ENCODE measurements at regions not wholly inside any gene's neighbourhood (a gene's known extent, or its start where the extent isn't known, plus 50 kb on each side); places are given as distances from the start of the nearest gene placed in this dataset.
"Not testable (repeated sequence)": the region's sequence is repeated elsewhere in the genome, so short reads cannot be mapped to it uniquely, and the experiment has no call there.

DNA sequence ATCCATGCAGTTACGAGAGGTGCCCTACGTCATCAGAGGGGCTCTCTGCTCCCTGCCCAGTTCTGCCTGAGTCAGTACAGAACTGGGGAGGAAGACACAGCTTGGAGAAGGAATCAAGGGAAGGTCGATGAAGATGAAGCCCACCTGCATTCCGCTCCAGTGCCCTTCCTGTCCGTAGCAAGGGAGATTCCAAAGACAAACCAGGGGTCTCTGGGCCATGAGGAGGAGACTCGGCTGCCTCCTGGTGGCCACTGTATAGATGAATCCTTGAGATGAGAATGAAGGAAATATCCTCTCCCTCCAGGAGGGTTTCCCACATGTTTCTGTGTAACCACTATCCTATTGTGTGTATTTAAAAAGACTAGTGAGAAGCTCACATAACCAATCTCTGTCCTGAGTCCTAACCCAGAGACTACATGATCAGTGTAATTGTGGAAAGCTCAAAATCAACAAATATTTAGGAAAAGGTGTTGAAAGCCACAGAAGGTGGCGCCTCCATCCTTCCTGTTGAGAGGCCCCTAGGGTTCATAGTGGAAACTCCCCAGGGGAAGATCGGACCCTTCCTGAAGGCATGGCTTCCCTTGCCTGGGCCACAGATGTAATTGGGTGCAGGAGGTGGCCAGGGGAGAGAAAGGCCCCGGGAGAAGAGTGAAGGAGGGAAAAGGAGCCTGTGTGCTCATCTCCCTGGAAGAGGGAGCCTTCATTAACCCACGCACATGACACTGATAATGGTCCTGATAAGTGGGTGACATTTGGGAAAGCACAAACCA, 67.0 kb upstream of the LYZL2 start:
- H2AFZ ChIP-seq (ENCODE audit: low read length); H3K4me1 ChIP-seq (ENCODE audit: control insufficient read depth, extremely low read depth, insufficient read depth, low read length); H3K27me3 ChIP-seq (ENCODE audit: control insufficient read depth, insufficient read depth, low read length); H3K9ac ChIP-seq (ENCODE audit: insufficient read depth, low read length); H3K36me3 ChIP-seq (ENCODE audit: control insufficient read depth, insufficient read depth, low read length); H3K27ac ChIP-seq (ENCODE audit: insufficient read depth, low read length); H3K79me2 ChIP-seq (ENCODE audit: control insufficient read depth, insufficient read depth, low read length); DNase-seq (ENCODE audit: low read depth in 2 of 2); H3K4me3 ChIP-seq (replicated peaks in 1 of 4; ENCODE audit: control extremely low read depth in 1 of 4, insufficient read depth in 1 of 4, low read depth in 3 of 4, low read length in 4 of 4); H4K20me1 ChIP-seq (ENCODE audit: control insufficient read depth, extremely low read depth, insufficient read depth, low read length); H3K9me3 ChIP-seq (ENCODE audit: control insufficient read depth, insufficient read depth, low read depth, low read length); H3K4me2 ChIP-seq (ENCODE audit: extremely low read depth, insufficient read depth, low read length): not testable (repeated sequence)
- TF ChIP-seq, protein P1, sequence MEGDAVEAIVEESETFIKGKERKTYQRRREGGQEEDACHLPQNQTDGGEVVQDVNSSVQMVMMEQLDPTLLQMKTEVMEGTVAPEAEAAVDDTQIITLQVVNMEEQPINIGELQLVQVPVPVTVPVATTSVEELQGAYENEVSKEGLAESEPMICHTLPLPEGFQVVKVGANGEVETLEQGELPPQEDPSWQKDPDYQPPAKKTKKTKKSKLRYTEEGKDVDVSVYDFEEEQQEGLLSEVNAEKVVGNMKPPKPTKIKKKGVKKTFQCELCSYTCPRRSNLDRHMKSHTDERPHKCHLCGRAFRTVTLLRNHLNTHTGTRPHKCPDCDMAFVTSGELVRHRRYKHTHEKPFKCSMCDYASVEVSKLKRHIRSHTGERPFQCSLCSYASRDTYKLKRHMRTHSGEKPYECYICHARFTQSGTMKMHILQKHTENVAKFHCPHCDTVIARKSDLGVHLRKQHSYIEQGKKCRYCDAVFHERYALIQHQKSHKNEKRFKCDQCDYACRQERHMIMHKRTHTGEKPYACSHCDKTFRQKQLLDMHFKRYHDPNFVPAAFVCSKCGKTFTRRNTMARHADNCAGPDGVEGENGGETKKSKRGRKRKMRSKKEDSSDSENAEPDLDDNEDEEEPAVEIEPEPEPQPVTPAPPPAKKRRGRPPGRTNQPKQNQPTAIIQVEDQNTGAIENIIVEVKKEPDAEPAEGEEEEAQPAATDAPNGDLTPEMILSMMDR (conservative IDR thresholded peaks at IDR 0.05 in 1 of 2, IDR thresholded peaks at IDR 0.05 in 1 of 2; ENCODE audit: low read depth in 1 of 2, low read length in 2 of 2), result peak in 1 of 2 donors; percentile 8

DNA sequence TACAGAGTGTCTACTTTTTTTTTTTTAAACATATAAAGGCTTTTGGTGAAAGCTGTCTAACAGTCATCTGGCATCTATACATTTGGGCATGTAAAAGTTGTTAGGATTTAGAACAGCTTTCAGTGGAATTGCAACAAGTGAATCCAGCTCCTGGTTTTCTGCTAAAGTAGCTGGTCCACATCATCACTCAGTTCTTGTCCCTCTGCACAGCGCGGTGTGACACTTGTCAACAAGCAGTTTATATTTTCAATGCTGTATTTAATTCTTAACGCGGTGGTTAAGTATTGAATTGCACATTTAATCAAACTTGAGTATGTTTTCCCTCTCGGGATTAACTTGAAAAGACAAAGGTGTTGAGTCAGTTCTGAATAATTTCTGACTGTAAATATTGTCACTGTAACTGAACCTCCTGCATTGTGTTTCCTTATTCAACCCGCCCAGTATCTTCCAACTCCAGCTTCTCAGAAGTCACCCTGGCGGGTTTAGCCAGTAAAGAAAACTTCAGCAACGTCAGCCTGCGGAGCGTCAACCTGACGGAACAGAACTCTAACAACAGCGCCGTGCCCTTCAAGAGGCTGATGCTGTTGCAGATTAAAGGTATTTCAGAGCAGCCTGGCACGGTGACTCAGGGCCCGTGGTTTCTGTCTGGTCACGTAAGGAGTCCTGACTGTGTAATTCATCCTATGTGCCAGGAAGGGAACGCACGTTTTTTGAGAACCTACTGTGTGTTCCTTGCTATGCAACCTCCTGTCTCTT, 66.1 kb upstream of the LYZL2 start:
- H3K4me2 ChIP-seq (ENCODE audit: extremely low read depth, insufficient read depth, low read length); H4K20me1 ChIP-seq (ENCODE audit: control insufficient read depth, extremely low read depth, insufficient read depth, low read length); H3K79me2 ChIP-seq (ENCODE audit: control insufficient read depth, insufficient read depth, low read length); H3K9me3 ChIP-seq (ENCODE audit: control insufficient read depth, insufficient read depth, low read depth, low read length); H3K9ac ChIP-seq (ENCODE audit: insufficient read depth, low read length); H3K4me1 ChIP-seq (ENCODE audit: control insufficient read depth, extremely low read depth, insufficient read depth, low read length); H3K27ac ChIP-seq (ENCODE audit: insufficient read depth, low read length); H2AFZ ChIP-seq (ENCODE audit: low read length); H3K27me3 ChIP-seq (ENCODE audit: control insufficient read depth, insufficient read depth, low read length); H3K36me3 ChIP-seq (ENCODE audit: control insufficient read depth, insufficient read depth, low read length); H3K4me3 ChIP-seq (replicated peaks in 1 of 4; ENCODE audit: control extremely low read depth in 1 of 4, insufficient read depth in 1 of 4, low read depth in 3 of 4, low read length in 4 of 4): not testable (repeated sequence)
- DNase-seq (ENCODE audit: low read depth in 2 of 2), result peak in 1 of 2 donors; percentile 83

DNA sequence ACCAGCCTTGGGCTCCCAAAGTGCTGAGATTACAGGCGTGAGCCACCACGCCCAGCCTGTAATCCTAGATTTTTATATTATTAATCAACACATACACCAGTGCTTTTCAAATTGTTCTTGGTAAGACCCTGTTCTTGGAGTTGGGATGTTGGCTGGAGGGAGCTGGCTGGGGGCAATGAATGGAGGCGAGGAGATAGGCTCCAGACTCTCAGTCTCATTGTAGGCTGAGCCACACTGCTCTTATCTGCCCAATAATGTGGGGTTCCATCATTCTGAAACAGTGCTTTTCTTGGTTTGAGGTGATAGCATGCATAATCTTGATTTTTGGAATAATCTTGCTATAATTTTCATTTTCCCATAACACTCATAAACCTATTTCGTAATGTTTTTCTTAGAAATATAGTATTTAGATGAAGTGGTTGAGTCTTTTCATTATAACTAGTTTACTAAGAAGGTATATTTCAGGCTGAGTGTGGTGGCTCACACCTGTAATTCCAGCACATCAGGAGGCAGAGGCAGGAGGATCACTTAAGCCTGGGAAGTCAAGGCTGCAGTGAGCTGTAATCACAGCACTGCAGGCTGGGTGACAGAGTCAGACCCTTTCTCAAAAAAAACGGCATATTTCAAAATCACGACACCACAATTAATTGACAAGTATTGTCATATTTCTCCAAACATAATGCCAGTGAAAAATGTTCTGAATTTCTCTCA, 65.1 kb upstream of the LYZL2 start:
- no peak for TF ChIP-seq EZH2 (IDR thresholded peaks at IDR 0.05; ENCODE audit: low read length, missing control alignments)
- TF ChIP-seq, protein P1 (conservative IDR thresholded peaks at IDR 0.05 in 1 of 2, IDR thresholded peaks at IDR 0.05 in 1 of 2; ENCODE audit: low read depth in 1 of 2, low read length in 2 of 2), result no peak
- no peaks in the 10 kb centered on the region for H3K36me3 ChIP-seq (ENCODE audit: control insufficient read depth, insufficient read depth, low read length)
- no peak overlapping the region for H3K4me2 ChIP-seq (ENCODE audit: extremely low read depth, insufficient read depth, low read length)
- H3K9me3 ChIP-seq (ENCODE audit: control insufficient read depth, insufficient read depth, low read depth, low read length), result no peaks in the 10 kb centered on the region
- no peaks in the 10 kb centered on the region for H3K4me1 ChIP-seq (ENCODE audit: control insufficient read depth, extremely low read depth, insufficient read depth, low read length)
- H3K27me3 ChIP-seq (ENCODE audit: control insufficient read depth, insufficient read depth, low read length), result no peaks in the 10 kb centered on the region
- no peaks in the 10 kb centered on the region for H4K20me1 ChIP-seq (ENCODE audit: control insufficient read depth, extremely low read depth, insufficient read depth, low read length)
- no peak overlapping the region for H3K9ac ChIP-seq (ENCODE audit: insufficient read depth, low read length)
- no peaks in the 10 kb centered on the region for H3K79me2 ChIP-seq (ENCODE audit: control insufficient read depth, insufficient read depth, low read length)
- no peak for DNase-seq (ENCODE audit: low read depth in 2 of 2)
- H2AFZ ChIP-seq (ENCODE audit: low read length), result no peak overlapping the region
- no peak overlapping the region for H3K27ac ChIP-seq (ENCODE audit: insufficient read depth, low read length)
- no peak overlapping the region for H3K4me3 ChIP-seq (replicated peaks in 1 of 4; ENCODE audit: control extremely low read depth in 1 of 4, insufficient read depth in 1 of 4, low read depth in 3 of 4, low read length in 4 of 4)
